ENCODE measurements at regions not wholly inside any gene's neighbourhood (a gene's known extent, or its start where the extent isn't known, plus 50 kb on each side); places are given as distances from the start of the nearest gene placed in this dataset.

GRCh38 chr3:145370870-145371269 lies 790.1 kb downstream of the PLOD2 start:
- Histone ChIP-seq H3K36me3 (no peaks in the 10 kb centered on the region), H3K9me3 (no peaks in the 10 kb centered on the region), H3K27me3 (replicated peaks; ENCODE audit: insufficient read depth) (no peaks in the 10 kb centered on the region), H3K4me1 (ENCODE audit: control insufficient read depth in 1 of 2, low read depth in 2 of 2) (no peaks in the 10 kb centered on the region), H3K4me3 (no peak overlapping the region), H3K27ac (no peak overlapping the region)
- DNase-seq (ENCODE audit: low spot score), result no peak
- ATAC-seq (ENCODE audit: insufficient number of reproducible peaks, low FRiP score, low read depth), result no peak
- no peak for TF ChIP-seq CTCF (IDR thresholded peaks at IDR 0.05)

- DNase-seq (ENCODE audit: low spot score) (no peak), ATAC-seq (ENCODE audit: insufficient number of reproducible peaks, low FRiP score, low read depth) (no peak)
- no peak overlapping the region for H3K27ac ChIP-seq
- no peak overlapping the region for H3K4me3 ChIP-seq
- H3K4me1 ChIP-seq (ENCODE audit: control insufficient read depth in 1 of 2, low read depth in 2 of 2), result no peaks in the 10 kb centered on the region
- no peak for TF ChIP-seq CTCF (IDR thresholded peaks at IDR 0.05)
- no peaks in the 10 kb centered on the region for H3K9me3 ChIP-seq
- no peaks in the 10 kb centered on the region for H3K36me3 ChIP-seq
- no peaks in the 10 kb centered on the region for H3K27me3 ChIP-seq (replicated peaks; ENCODE audit: insufficient read depth)
Observed at GRCh38 chr3:145377301-145377700, 783.7 kb downstream of the PLOD2 start.

GRCh38 chr3:145383416-145383815 lies 777.6 kb downstream of the PLOD2 start:
- Histone ChIP-seq H3K27ac (no peak overlapping the region), H3K9me3 (peaks cover 4% of the 10 kb centered on the region), H3K4me3 (no peak overlapping the region), H3K27me3 (replicated peaks; ENCODE audit: insufficient read depth) (no peaks in the 10 kb centered on the region), H3K36me3 (no peaks in the 10 kb centered on the region), H3K4me1 (ENCODE audit: control insufficient read depth in 1 of 2, low read depth in 2 of 2) (no peaks in the 10 kb centered on the region)
- no peak for ATAC-seq (ENCODE audit: insufficient number of reproducible peaks, low FRiP score, low read depth)
- no peak for TF ChIP-seq CTCF (IDR thresholded peaks at IDR 0.05)
- DNase-seq (ENCODE audit: low spot score), result no peak

- ATAC-seq (ENCODE audit: insufficient number of reproducible peaks, low FRiP score, low read depth) (no peak), DNase-seq (ENCODE audit: low spot score) (no peak)
- Histone ChIP-seq H3K4me3 (no peak overlapping the region), H3K27ac (no peak overlapping the region), H3K9me3 (peaks cover 4% of the 10 kb centered on the region), H3K27me3 (replicated peaks; ENCODE audit: insufficient read depth) (no peaks in the 10 kb centered on the region), H3K36me3 (no peaks in the 10 kb centered on the region), H3K4me1 (ENCODE audit: control insufficient read depth in 1 of 2, low read depth in 2 of 2) (no peaks in the 10 kb centered on the region)
- no peak for TF ChIP-seq CTCF (IDR thresholded peaks at IDR 0.05)
Observed at GRCh38 chr3:145384307-145384706, 776.7 kb downstream of the PLOD2 start.

GRCh38 chr3:145387211-145387610 lies 773.8 kb downstream of the PLOD2 start:
- peaks cover 4% of the 10 kb centered on the region for H3K9me3 ChIP-seq
- H3K27me3 ChIP-seq (replicated peaks; ENCODE audit: insufficient read depth), result no peaks in the 10 kb centered on the region
- no peaks in the 10 kb centered on the region for H3K4me1 ChIP-seq (ENCODE audit: control insufficient read depth in 1 of 2, low read depth in 2 of 2)
- H3K4me3 ChIP-seq, result no peak overlapping the region
- no peak overlapping the region for H3K27ac ChIP-seq
- ATAC-seq (ENCODE audit: insufficient number of reproducible peaks, low FRiP score, low read depth), result no peak
- no peak for TF ChIP-seq CTCF (IDR thresholded peaks at IDR 0.05)
- H3K36me3 ChIP-seq, result no peaks in the 10 kb centered on the region
- no peak for DNase-seq (ENCODE audit: low spot score)
